Glomerular visceral epithelial cell (primary cell): ENCODE measurements at regions not wholly inside any gene's neighbourhood (a gene's known extent, or its start where the extent isn't known, plus 50 kb on each side); places are given as distances from the start of the nearest gene placed in this dataset.
"Not testable (repeated sequence)": the region's sequence is repeated elsewhere in the genome, so short reads cannot be mapped to it uniquely, and the experiment has no call there.

Experiments
- DNase-seq: peaks from one replicate; pipeline ENCODE4 v3.0.0-alpha.2; 2016; ENCODE audit errors: extremely low spot score

- DNase-seq: no peak
These were observed 268.2 kb downstream of the SH3GL2 start for GRCh38 chr9:17846948-17847655.

GRCh38 chr9:17847908-17848307 is 269.0 kb downstream of the SH3GL2 start:
- DNase-seq: no peak

- DNase-seq: no peak
These were observed 273.2 kb downstream of the SH3GL2 start for GRCh38 chr9:17852108-17852507.

- DNase-seq: no peak
These were observed 275.6 kb downstream of the SH3GL2 start for GRCh38 chr9:17854487-17854886.

- no peak for DNase-seq
These were observed 278.1 kb downstream of the SH3GL2 start for GRCh38 chr9:17856995-17857394.

- DNase-seq: no peak
These were observed 280.4 kb downstream of the SH3GL2 start for GRCh38 chr9:17859228-17859627.

GRCh38 chr9:17859987-17860386 is 281.1 kb downstream of the SH3GL2 start:
- no peak for DNase-seq

GRCh38 chr9:17862101-17862500 is 283.2 kb downstream of the SH3GL2 start:
- DNase-seq: no peak

GRCh38 chr9:17862629-17863028 is 283.8 kb downstream of the SH3GL2 start:
- DNase-seq: no peak

GRCh38 chr9:17863213-17863883 is 284.5 kb downstream of the SH3GL2 start:
- DNase-seq: peak; percentile 13

GRCh38 chr9:17863924-17864323 is 285.1 kb downstream of the SH3GL2 start:
- no peak for DNase-seq

GRCh38 chr9:17864951-17865350 is 286.1 kb downstream of the SH3GL2 start:
- no peak for DNase-seq

GRCh38 chr9:17865881-17866280 is 287.0 kb downstream of the SH3GL2 start:
- no peak for DNase-seq

- no peak for DNase-seq
These were observed 291.9 kb downstream of the SH3GL2 start for GRCh38 chr9:17870722-17871121.

- DNase-seq: no peak
These were observed 292.5 kb downstream of the SH3GL2 start for GRCh38 chr9:17871213-17871890.

GRCh38 chr9:17875886-17876285 is 297.0 kb downstream of the SH3GL2 start:
- no peak for DNase-seq

GRCh38 chr9:17876687-17877086 is 297.8 kb downstream of the SH3GL2 start:
- DNase-seq: no peak

GRCh38 chr9:17878810-17879370 is 300.0 kb downstream of the SH3GL2 start:
- no peak for DNase-seq

GRCh38 chr9:17881371-17881770 is 302.5 kb downstream of the SH3GL2 start:
- no peak for DNase-seq

GRCh38 chr9:17882688-17883594 is 304.1 kb downstream of the SH3GL2 start:
- no peak for DNase-seq

GRCh38 chr9:17888066-17888465 is 309.2 kb downstream of the SH3GL2 start:
- DNase-seq: no peak

- not testable (repeated sequence) for DNase-seq
These were observed 310.1 kb downstream of the SH3GL2 start for GRCh38 chr9:17888964-17889363.
